Retinal pigment epithelial cell (primary cell): ENCODE measurements at regions not wholly inside any gene's neighbourhood (a gene's known extent, or its start where the extent isn't known, plus 50 kb on each side); places are given as distances from the start of the nearest gene placed in this dataset.

Source experiments
- DNase-seq: peaks from one replicate; pipeline ENCODE4 v3.0.0-alpha.2; 2010; ENCODE audit warnings: low read depth
- H3K4me3 ChIP-seq: 2 replicates; pipeline ENCODE4 v1.5.1; 2011; ENCODE audit warnings: mild to moderate bottlenecking, low read length, control low read depth, moderate library complexity
- CTCF ChIP-seq: conservative IDR thresholded peaks from 2 replicates; pipeline ENCODE4 v1.5.1; 2011; ENCODE audit warnings: low read depth, low read length, control low read depth, inconsistent platforms

GRCh38 chr4:189267312-189267965, 673.2 kb upstream of the FRG1 start:
- H3K4me3 ChIP-seq = no peak overlapping the region
- no peak for DNase-seq
- no peak for TF ChIP-seq CTCF

- H3K4me3 ChIP-seq = no peak overlapping the region
- DNase-seq = no peak
- TF ChIP-seq CTCF = no peak
Observed at GRCh38 chr4:189278597-189279165, 662.0 kb upstream of the FRG1 start.

DNA sequence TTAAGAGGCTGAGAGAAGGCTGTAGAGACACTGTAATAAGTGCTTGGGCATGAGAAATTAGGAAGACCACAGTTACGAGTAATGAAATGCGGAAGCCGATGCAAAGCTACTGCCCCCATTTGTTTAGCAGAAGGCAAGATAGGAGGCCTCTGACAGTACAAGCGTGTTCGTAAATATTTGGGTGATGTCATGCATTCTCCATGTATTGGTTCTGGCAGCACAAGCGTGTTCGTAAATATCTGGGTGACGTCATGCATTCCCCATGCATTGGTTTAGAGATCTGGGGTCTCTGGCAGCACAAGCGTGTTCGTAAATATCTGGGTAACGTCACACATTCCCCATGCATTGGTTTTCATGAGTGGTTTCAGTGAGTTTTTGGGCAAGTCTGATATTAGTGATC, 661.5 kb upstream of the FRG1 start:
- H3K4me3 ChIP-seq = no peak overlapping the region
- TF ChIP-seq CTCF = no peak
- no peak for DNase-seq

- DNase-seq = no peak
- H3K4me3 ChIP-seq = no peak overlapping the region
- no peak for TF ChIP-seq CTCF
Observed at GRCh38 chr4:189285377-189285776, 655.3 kb upstream of the FRG1 start.

DNA sequence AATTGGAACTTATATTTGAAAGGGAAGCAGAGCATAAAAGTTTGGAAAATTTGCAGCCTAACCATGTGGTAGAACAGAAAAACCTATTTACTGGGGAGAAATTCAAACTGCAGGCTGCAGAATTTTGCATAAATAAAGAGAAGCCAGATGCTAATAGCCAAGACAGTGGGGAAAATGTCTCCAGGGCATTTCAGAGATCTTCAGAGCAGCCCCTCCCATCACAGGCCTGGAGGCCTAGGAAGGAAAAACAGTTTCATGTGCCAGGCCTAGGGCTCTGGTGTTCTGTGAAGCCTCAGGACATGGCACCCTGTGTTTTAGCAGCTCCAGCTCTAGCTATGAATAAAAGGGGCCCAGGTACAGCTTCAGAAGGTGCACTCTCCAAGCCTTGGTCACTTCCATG, 648.7 kb upstream of the FRG1 start:
- H3K4me3 ChIP-seq = no peak overlapping the region
- no peak for TF ChIP-seq CTCF
- no peak for DNase-seq

DNA sequence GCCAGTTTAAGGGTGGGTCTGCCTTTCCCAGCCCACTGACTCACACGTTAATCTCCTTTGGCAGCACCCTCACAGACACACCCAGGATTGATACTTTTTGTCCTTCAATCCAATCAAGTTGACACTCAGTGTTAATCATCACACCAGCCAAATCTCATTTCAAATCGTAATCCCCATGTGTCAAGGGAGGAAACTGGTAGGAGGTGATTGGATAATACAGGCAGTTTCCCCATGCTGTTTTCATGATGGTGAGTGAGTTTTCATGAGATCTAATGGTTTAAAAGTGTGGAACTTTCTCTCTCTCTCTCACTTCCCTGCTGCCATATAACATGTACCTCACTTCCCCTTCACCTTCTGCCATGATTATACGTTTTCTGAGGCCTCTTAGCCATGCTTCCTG, 647.2 kb upstream of the FRG1 start:
- TF ChIP-seq CTCF = no peak
- no peak for DNase-seq
- H3K4me3 ChIP-seq = no peak overlapping the region

DNA sequence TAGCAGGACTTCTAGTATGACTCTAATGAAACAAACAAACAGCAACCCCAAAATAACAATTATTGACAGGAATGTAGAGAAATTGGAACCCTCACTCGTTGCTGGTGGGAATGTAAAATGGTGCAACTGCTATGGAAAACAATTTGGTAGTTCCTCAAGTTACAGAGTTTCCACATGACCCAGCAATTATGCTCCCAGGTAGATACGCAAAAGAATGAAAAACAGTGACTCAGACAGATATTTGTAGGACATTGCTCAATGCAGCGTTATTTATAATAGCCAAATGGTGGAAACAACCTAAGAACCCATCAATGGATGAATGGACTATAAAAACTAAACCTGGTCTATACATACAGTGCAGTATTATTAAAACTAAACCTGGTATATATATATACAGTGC, 646.1 kb upstream of the FRG1 start:
- DNase-seq = no peak
- no peak overlapping the region for H3K4me3 ChIP-seq
- no peak for TF ChIP-seq CTCF
